Activated B cell treated with CpG ODN at 0.5 μM for 24 hours (primary cell): ENCODE measurements at regions not wholly inside any gene's neighbourhood (a gene's known extent, or its start where the extent isn't known, plus 50 kb on each side); places are given as distances from the start of the nearest gene placed in this dataset.

Experiments
- ATAC-seq: fragments of 200-7000 bp; cut with Tn5 transposase; one replicate; pipeline ENCODE4 v1.10.0; 2021; ENCODE audit warnings: low read depth, mild to moderate bottlenecking, moderate library complexity
- CTCF ChIA-PET: fragments of 350-600 bp; sonication (Branson Sonifier 250); formaldehyde crosslinking; loops from one replicate; lab custom pipeline; 2021; ENCODE audit warnings: antibody characterized with exemption; lab: Charles Lee
- POLR2A ChIA-PET: fragments of 350-600 bp; sonication (Branson Sonifier 250); formaldehyde crosslinking; loops from one replicate; lab custom pipeline; 2021; ENCODE audit warnings: antibody characterized with exemption; lab: Charles Lee
- DNase-seq: peaks from one replicate; pipeline ENCODE4 v3.0.0; 2022
- H3K27ac Mint-ChIP-seq: one replicate; pipeline ENCODE4 v1.8.0; 2020; ENCODE audit warnings: mixed read lengths
- H3K27me3 Mint-ChIP-seq: one replicate; pipeline ENCODE4 v1.8.0; 2021; ENCODE audit warnings: mixed read lengths
- H3K36me3 Mint-ChIP-seq: one replicate; pipeline ENCODE4 v1.8.0; 2021; ENCODE audit warnings: low read depth, mixed read lengths
- H3K4me1 Mint-ChIP-seq: one replicate; pipeline ENCODE4 v1.8.0; 2021; ENCODE audit warnings: mixed read lengths
- H3K4me3 Mint-ChIP-seq: one replicate; pipeline ENCODE4 v1.8.0; 2020; ENCODE audit warnings: mild to moderate bottlenecking, mixed read lengths
- H3K9me3 Mint-ChIP-seq: one replicate; pipeline ENCODE4 v1.8.0; 2020; ENCODE audit warnings: mixed read lengths
- CTCF ChIP-seq: fragments of 200-600 bp; IDR thresholded peaks from one replicate; pipeline ENCODE4 v1.8.0; 2022; ENCODE audit warnings: antibody characterized with exemption, mild to moderate bottlenecking
- intact Hi-C: fragments of 100-400 bp; cut with micrococcal nuclease; formaldehyde crosslinking; loops from one replicate; pipeline ENCODE4 v1.15.1; 2024

- ChIA-PET CTCF (no interaction called here), POLR2A (no interaction called here)
- no peak overlapping the region for H3K27ac Mint-ChIP-seq
- DNase-seq (no peak), ATAC-seq (no peak)
- H3K9me3 Mint-ChIP-seq: peaks cover 2% of the 10 kb centered on the region
- no peaks in the 10 kb centered on the region for H3K4me1 Mint-ChIP-seq
- no peaks in the 10 kb centered on the region for H3K36me3 Mint-ChIP-seq
- no peak overlapping the region for H3K4me3 Mint-ChIP-seq
- intact Hi-C loops: no loop called here
- no peak for TF ChIP-seq CTCF
- H3K27me3 Mint-ChIP-seq: no peaks in the 10 kb centered on the region
Measured at GRCh38 chr5:29982457-29982856, 1211.0 kb upstream of the CDH6 start.

- H3K4me3 Mint-ChIP-seq: no peak overlapping the region
- peaks cover 9% of the 10 kb centered on the region for H3K9me3 Mint-ChIP-seq
- CTCF ChIA-PET: no interaction called here
- intact Hi-C loops: no loop called here
- H3K4me1 Mint-ChIP-seq: no peaks in the 10 kb centered on the region
- DNase-seq (no peak), ATAC-seq (no peak)
- H3K27ac Mint-ChIP-seq: no peak overlapping the region
- TF ChIP-seq CTCF: no peak
- no peaks in the 10 kb centered on the region for H3K27me3 Mint-ChIP-seq
- H3K36me3 Mint-ChIP-seq: no peaks in the 10 kb centered on the region
- POLR2A ChIA-PET: no interaction called here
Measured at GRCh38 chr5:29972597-29972996, 1220.9 kb upstream of the CDH6 start.

- ChIA-PET CTCF (no interaction called here), POLR2A (no interaction called here)
- intact Hi-C loops: no loop called here
- H3K4me3 Mint-ChIP-seq: no peak overlapping the region
- no peak overlapping the region for H3K27ac Mint-ChIP-seq
- no peaks in the 10 kb centered on the region for H3K36me3 Mint-ChIP-seq
- H3K9me3 Mint-ChIP-seq: peaks cover 21% of the 10 kb centered on the region
- H3K4me1 Mint-ChIP-seq: no peaks in the 10 kb centered on the region
- ATAC-seq: no peak
- no peak for DNase-seq
- no peaks in the 10 kb centered on the region for H3K27me3 Mint-ChIP-seq
- no peak for TF ChIP-seq CTCF
Measured at GRCh38 chr5:29963956-29964355, 1229.5 kb upstream of the CDH6 start.

GRCh38 chr5:29960323-29960722, 1233.2 kb upstream of the CDH6 start:
- no peaks in the 10 kb centered on the region for H3K27me3 Mint-ChIP-seq
- intact Hi-C loops: no loop called here
- DNase-seq (no peak), ATAC-seq (no peak)
- no peak overlapping the region for H3K27ac Mint-ChIP-seq
- H3K4me1 Mint-ChIP-seq: no peaks in the 10 kb centered on the region
- POLR2A ChIA-PET: no interaction called here
- CTCF ChIA-PET: no interaction called here
- no peaks in the 10 kb centered on the region for H3K36me3 Mint-ChIP-seq
- TF ChIP-seq CTCF: no peak
- peaks cover 13% of the 10 kb centered on the region for H3K9me3 Mint-ChIP-seq
- H3K4me3 Mint-ChIP-seq: no peak overlapping the region

- no peaks in the 10 kb centered on the region for H3K4me1 Mint-ChIP-seq
- CTCF ChIA-PET: no interaction called here
- POLR2A ChIA-PET: no interaction called here
Measured at GRCh38 chr5:29950416-29951145, 1242.9 kb upstream of the CDH6 start.

More at GRCh38 chr5:29950416-29951145, 1242.9 kb upstream of the CDH6 start:
- intact Hi-C loops: no loop called here
- no peaks in the 10 kb centered on the region for H3K27me3 Mint-ChIP-seq
- peaks cover 5% of the 10 kb centered on the region for H3K9me3 Mint-ChIP-seq
- no peak overlapping the region for H3K4me3 Mint-ChIP-seq
- TF ChIP-seq CTCF: no peak
- H3K27ac Mint-ChIP-seq: no peak overlapping the region
- no peak for DNase-seq
- ATAC-seq: no peak
- H3K36me3 Mint-ChIP-seq: no peaks in the 10 kb centered on the region
